Panc1 (cell line): ENCODE measurements at regions not wholly inside any gene's neighbourhood (a gene's known extent, or its start where the extent isn't known, plus 50 kb on each side); places are given as distances from the start of the nearest gene placed in this dataset.

Source experiments
- ATAC-seq: fragments of 200-7000 bp; cut with Tn5 transposase; 2 replicates; pipeline ENCODE4 v1.9.1; 2020; ENCODE audit warnings: mild to moderate bottlenecking, moderate library complexity
- BruUV-seq: library from RNA; stranded (reverse); fragments of 400-500 nt; replicated peaks from 2 replicates; lab custom pipeline; 2021; lab: Mats Ljungman, UMichigan
- CTCF ChIA-PET: fragments of 300-600 bp; sonication (Branson Sonifier 250); formaldehyde crosslinking; loops from one replicate; lab custom pipeline; 2022; ENCODE audit warnings: antibody characterized with exemption; lab: Charles Lee
- POLR2A ChIA-PET: fragments of 300-600 bp; sonication (Branson Sonifier 250); formaldehyde crosslinking; loops from one replicate; lab custom pipeline; 2022; ENCODE audit warnings: antibody characterized with exemption; lab: Charles Lee
- DNase-seq: peaks from one replicate; pipeline ENCODE4 v3.0.0-alpha.2; 2010; ENCODE audit warnings: low read depth, low spot score
- H3K27ac ChIP-seq: 2 replicates; pipeline ENCODE4 v1.5.1; 2011; ENCODE audit warnings: mild to moderate bottlenecking, low read length, inconsistent platforms
- H3K27me3 ChIP-seq: fragments of 200-500 bp; sonication (Bioruptor generic); 2 replicates; pipeline ENCODE4 v1.6.0; 2014; ENCODE audit warnings: low read length, inconsistent platforms; ENCODE audit not compliant: control insufficient read depth, insufficient read depth
- H3K36me3 ChIP-seq: fragments of 200-500 bp; sonication (Bioruptor generic); 2 replicates; pipeline ENCODE4 v1.5.1; 2014; ENCODE audit warnings: inconsistent platforms, mild to moderate bottlenecking, low read length, moderate library complexity; ENCODE audit not compliant: control insufficient read depth, insufficient read depth
- H3K4me1 ChIP-seq: 2 replicates; pipeline ENCODE4 v1.5.1; 2011; ENCODE audit warnings: inconsistent platforms, mild to moderate bottlenecking, low read length, moderate library complexity; ENCODE audit not compliant: control insufficient read depth, insufficient read depth
- H3K4me3 ChIP-seq, 2 experiments: 2 replicates each; pipeline ENCODE4 v1.5.1; 2011 to 2012; ENCODE audit warnings: low read depth in 2 of 2, low read length in 2 of 2, mild to moderate bottlenecking in 2 of 2, inconsistent platforms in 1 of 2, moderate library complexity in 1 of 2
- H3K9me3 ChIP-seq: fragments of 200-500 bp; sonication (Bioruptor generic); 2 replicates; pipeline ENCODE4 v1.5.1; 2014; ENCODE audit warnings: low read depth, mild to moderate bottlenecking, inconsistent platforms, low read length, moderate library complexity; ENCODE audit not compliant: control insufficient read depth, insufficient read depth
- POLR2AphosphoS5 ChIP-seq: IDR thresholded peaks from 2 replicates; pipeline ENCODE4 v1.6.1; 2012; ENCODE audit warnings: mild to moderate bottlenecking, low read depth, low read length, moderate library complexity
- SIN3A ChIP-seq: IDR thresholded peaks from 2 replicates; pipeline ENCODE4 v1.6.1; 2012; ENCODE audit warnings: low read depth, mild to moderate bottlenecking, low read length, moderate library complexity, borderline replicate concordance; ENCODE audit not compliant: insufficient read depth
- TCF7L2 ChIP-seq: IDR thresholded peaks from 2 replicates; pipeline ENCODE4 v1.6.1; 2011; ENCODE audit warnings: mild to moderate bottlenecking, low read depth, low read length, inconsistent platforms
- in situ Hi-C: cut with HindIII; loops from 2 replicates; pipeline ENCODE4 v1.10.0; 2016; ENCODE audit warnings: low sequenced_read_pairs, low pct_unique_long_range_greater_than_20kb
- intact Hi-C: fragments of 100-400 bp; cut with micrococcal nuclease; formaldehyde crosslinking; loops from one replicate; pipeline ENCODE4 v1.10.0; 2022; ENCODE audit not compliant: unreplicated experiment
- TF ChIP-seq, protein P1 (sequence below): fragments of 450-650 bp; IDR thresholded peaks from 2 replicates; pipeline ENCODE4 v1.5.1; 2017; ENCODE audit warnings: mild to moderate bottlenecking
- TF ChIP-seq, protein P2 (sequence below), 2 experiments: IDR thresholded peaks; 2 replicates each; pipeline ENCODE4 v1.6.1; 2011 to 2012; ENCODE audit warnings: low read depth in 2 of 2, control low read depth in 1 of 2, low read length in 1 of 2, mild to moderate bottlenecking in 1 of 2, moderate library complexity in 1 of 2; ENCODE audit not compliant: insufficient read depth in 1 of 2

DNA sequence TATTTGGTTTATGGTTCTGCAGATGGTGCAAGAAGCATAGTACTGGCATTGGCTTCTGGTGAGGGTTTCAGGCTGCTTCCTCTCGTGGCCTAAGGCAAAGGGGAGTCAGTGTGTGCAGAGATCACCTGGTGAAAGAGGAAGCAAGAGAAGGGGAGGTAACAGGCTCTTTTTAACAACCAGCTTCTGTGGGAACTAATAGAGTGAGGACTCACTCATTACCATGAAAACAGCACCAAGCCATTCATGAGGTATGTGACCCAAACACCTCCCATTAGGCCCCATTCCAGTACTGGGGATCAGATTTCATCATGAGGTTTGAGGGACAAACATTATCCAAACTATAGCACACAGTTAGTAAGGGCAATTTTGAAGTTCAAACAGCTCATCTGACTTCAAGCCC, 263.5 kb downstream of the TMEM38B start:
- Histone ChIP-seq H3K9me3 (no peaks in the 10 kb centered on the region), H3K4me1 (no peaks in the 10 kb centered on the region), H3K4me3 (no peak overlapping the region), H3K27me3 (no peaks in the 10 kb centered on the region), H3K36me3 (no peaks in the 10 kb centered on the region), H3K27ac (no peak overlapping the region)
- CTCF ChIA-PET = no interaction called here
- ATAC-seq = no peak
- no TSS peak for BruUV-seq
- no peak for DNase-seq
- POLR2A ChIA-PET = no interaction called here
- in situ Hi-C loops (no loop called here), intact Hi-C loops (no loop called here)
- TF ChIP-seq, protein P1, sequence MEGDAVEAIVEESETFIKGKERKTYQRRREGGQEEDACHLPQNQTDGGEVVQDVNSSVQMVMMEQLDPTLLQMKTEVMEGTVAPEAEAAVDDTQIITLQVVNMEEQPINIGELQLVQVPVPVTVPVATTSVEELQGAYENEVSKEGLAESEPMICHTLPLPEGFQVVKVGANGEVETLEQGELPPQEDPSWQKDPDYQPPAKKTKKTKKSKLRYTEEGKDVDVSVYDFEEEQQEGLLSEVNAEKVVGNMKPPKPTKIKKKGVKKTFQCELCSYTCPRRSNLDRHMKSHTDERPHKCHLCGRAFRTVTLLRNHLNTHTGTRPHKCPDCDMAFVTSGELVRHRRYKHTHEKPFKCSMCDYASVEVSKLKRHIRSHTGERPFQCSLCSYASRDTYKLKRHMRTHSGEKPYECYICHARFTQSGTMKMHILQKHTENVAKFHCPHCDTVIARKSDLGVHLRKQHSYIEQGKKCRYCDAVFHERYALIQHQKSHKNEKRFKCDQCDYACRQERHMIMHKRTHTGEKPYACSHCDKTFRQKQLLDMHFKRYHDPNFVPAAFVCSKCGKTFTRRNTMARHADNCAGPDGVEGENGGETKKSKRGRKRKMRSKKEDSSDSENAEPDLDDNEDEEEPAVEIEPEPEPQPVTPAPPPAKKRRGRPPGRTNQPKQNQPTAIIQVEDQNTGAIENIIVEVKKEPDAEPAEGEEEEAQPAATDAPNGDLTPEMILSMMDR = no peak
- TF ChIP-seq SIN3A = no peak
- no peak for TF ChIP-seq TCF7L2
- TF ChIP-seq POLR2AphosphoS5 = no peak
- TF ChIP-seq, protein P2, sequence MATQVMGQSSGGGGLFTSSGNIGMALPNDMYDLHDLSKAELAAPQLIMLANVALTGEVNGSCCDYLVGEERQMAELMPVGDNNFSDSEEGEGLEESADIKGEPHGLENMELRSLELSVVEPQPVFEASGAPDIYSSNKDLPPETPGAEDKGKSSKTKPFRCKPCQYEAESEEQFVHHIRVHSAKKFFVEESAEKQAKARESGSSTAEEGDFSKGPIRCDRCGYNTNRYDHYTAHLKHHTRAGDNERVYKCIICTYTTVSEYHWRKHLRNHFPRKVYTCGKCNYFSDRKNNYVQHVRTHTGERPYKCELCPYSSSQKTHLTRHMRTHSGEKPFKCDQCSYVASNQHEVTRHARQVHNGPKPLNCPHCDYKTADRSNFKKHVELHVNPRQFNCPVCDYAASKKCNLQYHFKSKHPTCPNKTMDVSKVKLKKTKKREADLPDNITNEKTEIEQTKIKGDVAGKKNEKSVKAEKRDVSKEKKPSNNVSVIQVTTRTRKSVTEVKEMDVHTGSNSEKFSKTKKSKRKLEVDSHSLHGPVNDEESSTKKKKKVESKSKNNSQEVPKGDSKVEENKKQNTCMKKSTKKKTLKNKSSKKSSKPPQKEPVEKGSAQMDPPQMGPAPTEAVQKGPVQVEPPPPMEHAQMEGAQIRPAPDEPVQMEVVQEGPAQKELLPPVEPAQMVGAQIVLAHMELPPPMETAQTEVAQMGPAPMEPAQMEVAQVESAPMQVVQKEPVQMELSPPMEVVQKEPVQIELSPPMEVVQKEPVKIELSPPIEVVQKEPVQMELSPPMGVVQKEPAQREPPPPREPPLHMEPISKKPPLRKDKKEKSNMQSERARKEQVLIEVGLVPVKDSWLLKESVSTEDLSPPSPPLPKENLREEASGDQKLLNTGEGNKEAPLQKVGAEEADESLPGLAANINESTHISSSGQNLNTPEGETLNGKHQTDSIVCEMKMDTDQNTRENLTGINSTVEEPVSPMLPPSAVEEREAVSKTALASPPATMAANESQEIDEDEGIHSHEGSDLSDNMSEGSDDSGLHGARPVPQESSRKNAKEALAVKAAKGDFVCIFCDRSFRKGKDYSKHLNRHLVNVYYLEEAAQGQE (IDR thresholded peaks at IDR 0.05; ENCODE audit: insufficient read depth in 1 of 2, low read depth in 2 of 2, low read length in 1 of 2) = no peak

DNA sequence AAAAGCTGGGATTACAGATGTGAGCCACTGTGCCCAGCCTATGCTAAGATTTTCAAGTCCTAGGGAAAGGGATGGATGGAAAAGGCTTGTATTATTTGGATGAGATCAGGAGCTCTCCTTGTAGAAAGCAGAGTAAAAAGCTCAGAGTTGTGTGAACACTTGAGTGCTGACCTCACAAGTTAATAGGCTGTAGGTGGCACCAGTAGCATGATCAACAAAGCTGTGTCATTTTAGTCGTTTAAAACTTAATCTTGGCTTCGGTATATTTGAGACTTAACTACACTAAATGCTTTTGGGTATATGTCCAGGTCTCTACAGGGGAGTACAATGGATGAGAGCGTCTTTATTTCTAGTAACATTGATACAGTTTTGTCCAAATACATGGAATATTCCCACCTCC, 264.2 kb downstream of the TMEM38B start:
- DNase-seq = no peak
- H3K4me3 ChIP-seq = no peak overlapping the region
- in situ Hi-C loops = no loop called here
- H3K4me1 ChIP-seq = no peaks in the 10 kb centered on the region
- H3K27ac ChIP-seq = no peak overlapping the region
- ChIA-PET CTCF (no interaction called here), POLR2A (no interaction called here)
- H3K27me3 ChIP-seq = no peaks in the 10 kb centered on the region
- TF ChIP-seq SIN3A = no peak
- TF ChIP-seq, protein P1 = no peak
- TF ChIP-seq, protein P2 (IDR thresholded peaks at IDR 0.05; ENCODE audit: insufficient read depth in 1 of 2, low read depth in 2 of 2, low read length in 1 of 2) = no peak
- TF ChIP-seq TCF7L2 = no peak
- TF ChIP-seq POLR2AphosphoS5 = no peak
- no peaks in the 10 kb centered on the region for H3K9me3 ChIP-seq
- no peaks in the 10 kb centered on the region for H3K36me3 ChIP-seq
- intact Hi-C loops = no loop called here
- BruUV-seq = no TSS peak
- ATAC-seq = no peak
